NT2/D1 (cell line): ENCODE measurements at regions not wholly inside any gene's neighbourhood (a gene's known extent, or its start where the extent isn't known, plus 50 kb on each side); places are given as distances from the start of the nearest gene placed in this dataset.

Source experiments
- SUZ12 ChIP-seq: IDR thresholded peaks from 2 replicates; pipeline ENCODE4 v1.6.1; 2011; ENCODE audit not compliant: insufficient read length, insufficient read depth; ENCODE audit errors: extremely low read depth
- YY1 ChIP-seq: IDR thresholded peaks from 2 replicates; pipeline ENCODE4 v1.6.1; 2011; ENCODE audit not compliant: insufficient read length, insufficient read depth

DNA sequence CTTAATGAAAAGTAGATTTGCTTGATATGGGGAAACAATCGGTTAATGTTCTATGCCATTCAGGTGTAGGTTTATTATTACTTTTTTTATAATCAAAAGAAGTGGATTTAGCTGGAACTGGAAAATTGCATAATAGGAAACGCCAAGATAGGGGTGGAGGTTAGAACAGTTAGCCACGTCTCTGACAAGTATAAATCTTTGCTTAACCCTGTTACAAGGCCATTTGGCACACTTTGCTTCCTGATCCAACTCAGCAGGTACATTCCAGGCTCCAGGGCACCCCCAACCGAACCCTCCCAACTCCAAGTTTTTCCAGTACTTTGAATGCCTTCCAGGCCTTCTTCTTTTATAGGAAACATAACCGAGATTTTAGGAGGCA is 50.6 kb upstream of the ACSL4 start:
- TF ChIP-seq SUZ12, result no peak
- TF ChIP-seq YY1, result no peak
